Kidney capillary endothelial cell (primary cell): ENCODE measurements at regions not wholly inside any gene's neighbourhood (a gene's known extent, or its start where the extent isn't known, plus 50 kb on each side); places are given as distances from the start of the nearest gene placed in this dataset.
"Not testable (repeated sequence)": the region's sequence is repeated elsewhere in the genome, so short reads cannot be mapped to it uniquely, and the experiment has no call there.

ENCODE experiments used
- DNase-seq: peaks from one replicate; pipeline ENCODE4 v3.0.0-alpha.2; 2018; ENCODE audit warnings: low spot score

- DNase-seq = no peak
Observed at GRCh38 chrX:3509934-3510333, 163.5 kb upstream of the MXRA5 start.

- no peak for DNase-seq
Observed at GRCh38 chrX:3504916-3505315, 158.5 kb upstream of the MXRA5 start.

DNA sequence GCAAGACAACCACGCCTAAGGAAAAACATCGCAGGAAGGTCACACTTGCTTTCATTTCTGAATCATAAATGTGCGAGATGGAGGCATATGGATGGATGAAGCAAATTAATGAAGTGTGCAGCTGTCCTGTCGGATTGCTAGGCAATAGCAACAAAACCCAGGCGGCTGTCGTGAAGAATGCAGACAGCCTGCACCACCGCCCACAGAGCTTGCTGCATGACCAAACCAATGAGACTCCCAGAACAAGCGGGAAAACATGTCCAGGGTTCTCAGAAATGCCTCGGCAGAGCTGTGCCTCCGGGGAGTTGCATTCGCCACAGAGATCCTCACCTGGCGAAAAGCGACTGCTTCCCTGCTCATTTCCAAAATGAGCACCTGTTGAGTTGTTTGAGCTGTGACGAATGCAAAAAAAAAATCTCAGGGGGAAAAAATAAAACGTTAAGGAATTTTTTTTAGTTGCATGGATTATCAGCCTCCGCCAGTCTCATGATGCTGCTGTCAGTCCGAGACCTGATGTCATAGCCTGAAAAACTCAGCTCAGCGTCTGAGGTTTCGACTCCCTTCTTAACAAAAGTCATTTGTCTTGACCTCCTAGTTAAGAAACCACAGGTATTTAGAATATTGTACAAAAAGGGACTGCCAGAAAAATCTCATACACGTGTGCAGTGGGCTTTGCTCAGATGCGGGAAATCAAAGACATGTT is 155.5 kb upstream of the MXRA5 start:
- DNase-seq = no peak

- not testable (repeated sequence) for DNase-seq
Observed at GRCh38 chrX:3495836-3496769, 149.7 kb upstream of the MXRA5 start.

- DNase-seq = no peak
Observed at GRCh38 chrX:3493605-3494004, 147.2 kb upstream of the MXRA5 start.

GRCh38 chrX:3485727-3486126 is 139.3 kb upstream of the MXRA5 start:
- DNase-seq = no peak

GRCh38 chrX:3479026-3479425 is 132.6 kb upstream of the MXRA5 start:
- DNase-seq = no peak

GRCh38 chrX:3476973-3477372 is 130.5 kb upstream of the MXRA5 start:
- DNase-seq = no peak

GRCh38 chrX:3470211-3470679 is 123.8 kb upstream of the MXRA5 start:
- not testable (repeated sequence) for DNase-seq

GRCh38 chrX:3468031-3468430 is 121.6 kb upstream of the MXRA5 start:
- DNase-seq = no peak

- no peak for DNase-seq
Observed at GRCh38 chrX:3465017-3465416, 118.6 kb upstream of the MXRA5 start.

GRCh38 chrX:3462166-3462508 is 115.7 kb upstream of the MXRA5 start:
- DNase-seq = no peak

GRCh38 chrX:3461397-3462165 is 115.1 kb upstream of the MXRA5 start:
- no peak for DNase-seq

- DNase-seq = no peak
Observed at GRCh38 chrX:3455796-3456195, 109.3 kb upstream of the MXRA5 start.

- peak; percentile 57 for DNase-seq
Observed at GRCh38 chrX:3451571-3451970, 105.1 kb upstream of the MXRA5 start.

DNA sequence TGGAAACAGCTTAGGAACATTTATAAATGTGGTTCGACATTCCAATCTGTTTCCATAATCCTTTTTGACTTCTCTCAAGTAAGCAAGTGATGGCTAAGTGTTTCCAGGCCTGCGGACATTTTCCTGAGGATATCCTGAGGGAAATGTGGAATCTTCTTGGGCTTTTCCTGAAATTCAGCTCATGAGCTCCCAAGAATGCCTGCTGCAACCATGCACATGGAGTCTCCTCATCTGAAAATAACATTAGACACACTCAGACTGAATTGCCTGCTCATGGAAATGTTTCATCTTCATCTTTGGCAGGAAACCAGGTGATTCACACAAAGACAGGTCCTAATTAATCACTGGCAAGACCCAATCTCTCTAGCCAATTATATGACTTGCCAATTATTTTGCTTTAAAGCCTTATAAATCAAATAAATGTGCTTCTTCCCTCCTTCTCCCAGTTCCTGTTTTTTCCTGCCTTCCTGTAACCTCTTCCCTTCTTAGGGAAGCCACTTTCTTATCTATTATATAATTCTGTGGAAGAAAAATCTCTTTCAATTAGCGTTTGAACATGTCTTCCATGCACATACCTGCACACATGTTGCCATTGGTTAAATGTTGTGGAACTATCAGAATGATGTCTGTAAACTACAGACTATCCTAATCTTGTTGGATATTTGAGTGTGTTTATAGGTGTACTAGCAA is 104.6 kb upstream of the MXRA5 start:
- DNase-seq = peak; percentile 26

DNA sequence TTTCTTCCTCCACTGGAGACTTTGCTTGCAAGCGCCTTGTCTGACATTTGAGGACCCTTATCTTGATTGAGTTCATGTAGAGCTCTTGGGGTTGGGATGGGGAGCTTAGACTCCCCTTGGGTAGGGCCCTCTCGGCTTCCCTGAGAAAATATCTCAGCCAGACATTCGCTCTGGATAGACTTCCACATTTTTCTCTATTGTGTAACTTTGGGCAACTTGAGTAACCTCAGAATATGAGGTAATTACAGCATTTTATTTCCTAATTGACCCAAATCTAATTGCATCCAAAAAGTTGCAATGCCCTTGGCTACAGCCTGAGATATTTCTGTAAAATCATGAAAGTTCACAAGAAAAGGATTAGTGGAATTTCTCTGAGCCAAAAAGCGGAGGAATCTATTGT is 102.8 kb upstream of the MXRA5 start:
- DNase-seq = no peak

GRCh38 chrX:3448563-3448962 is 102.1 kb upstream of the MXRA5 start:
- peak; percentile 20 for DNase-seq

GRCh38 chrX:3445806-3446490 is 99.5 kb upstream of the MXRA5 start:
- no peak for DNase-seq

- DNase-seq = no peak
Observed at GRCh38 chrX:3443184-3443583, 96.7 kb upstream of the MXRA5 start.

DNA sequence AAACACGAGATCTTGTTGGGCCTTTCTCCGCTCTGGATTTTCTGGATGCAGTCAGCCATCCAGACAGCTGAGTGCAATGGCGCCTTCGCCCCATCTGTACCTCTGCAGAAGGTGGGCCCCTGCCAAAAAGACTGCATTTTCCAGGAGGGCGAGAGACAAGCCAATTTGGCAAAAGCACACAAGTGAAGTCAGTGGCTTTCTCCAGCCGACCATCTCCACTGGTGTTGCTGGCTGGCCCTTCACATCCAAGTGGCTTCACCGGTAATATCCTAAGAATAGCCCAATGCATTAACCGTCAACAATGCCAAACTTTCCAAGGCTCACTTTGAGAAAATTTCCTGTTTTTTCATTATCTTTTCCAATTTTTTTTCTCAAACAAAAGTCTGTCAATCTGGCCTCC is 96.2 kb upstream of the MXRA5 start:
- no peak for DNase-seq
